HG02798 (cell line): ENCODE measurements at regions not wholly inside any gene's neighbourhood (a gene's known extent, or its start where the extent isn't known, plus 50 kb on each side); places are given as distances from the start of the nearest gene placed in this dataset.

ENCODE experiments used
- ATAC-seq: cut with Tn5 transposase; IDR thresholded peaks from one replicate; pipeline ENCODE4 v1.9.1; 2021; ENCODE audit warnings: mild to moderate bottlenecking; ENCODE audit not compliant: unreplicated experiment, poor library complexity

DNA sequence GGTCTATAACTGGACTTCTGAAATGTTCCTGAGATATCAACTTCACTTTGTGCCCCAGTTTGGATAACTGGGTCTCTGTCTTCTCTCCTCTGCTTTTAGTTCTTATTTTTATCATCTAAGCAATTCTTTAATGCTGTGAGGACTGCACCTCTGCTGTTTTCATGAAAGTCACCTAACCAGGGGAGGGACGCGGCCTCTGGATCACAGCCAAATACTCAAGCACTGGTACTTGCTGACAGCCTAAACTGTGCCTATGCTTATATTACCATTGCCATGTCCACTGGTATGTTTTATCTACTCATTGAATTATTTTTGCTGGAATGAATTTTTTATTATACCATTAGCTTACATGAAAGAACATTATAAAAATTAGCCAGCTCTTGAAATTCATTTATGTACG, 674.0 kb downstream of the DMRTA1 start:
- no peak for ATAC-seq

DNA sequence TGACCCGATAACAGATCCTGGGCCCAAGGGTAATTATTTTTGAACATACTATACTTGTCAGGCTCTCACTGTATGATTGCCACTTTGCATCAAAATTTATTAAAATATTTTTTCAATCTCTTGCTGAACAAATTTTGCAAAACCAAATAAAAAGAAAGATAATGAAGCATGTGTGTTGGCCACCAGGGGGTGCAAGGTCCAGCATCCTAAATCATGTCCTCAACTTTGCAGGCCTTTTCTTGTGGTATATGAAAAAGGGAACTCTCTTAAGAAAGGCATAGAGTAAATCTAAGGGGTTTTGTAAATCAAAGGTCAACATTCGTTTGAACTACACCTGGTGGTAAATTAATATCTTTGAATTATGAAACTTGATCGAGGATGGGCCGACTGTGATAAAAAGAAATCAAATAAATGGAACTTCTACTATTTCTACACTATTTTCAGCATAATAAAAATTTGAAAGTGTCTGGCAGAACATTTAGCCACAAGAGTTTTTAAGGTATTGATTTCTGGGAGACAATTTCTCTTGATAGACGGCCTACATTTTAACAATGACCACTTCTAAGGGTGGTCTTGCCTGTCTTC, 676.5 kb downstream of the DMRTA1 start:
- no peak for ATAC-seq

DNA sequence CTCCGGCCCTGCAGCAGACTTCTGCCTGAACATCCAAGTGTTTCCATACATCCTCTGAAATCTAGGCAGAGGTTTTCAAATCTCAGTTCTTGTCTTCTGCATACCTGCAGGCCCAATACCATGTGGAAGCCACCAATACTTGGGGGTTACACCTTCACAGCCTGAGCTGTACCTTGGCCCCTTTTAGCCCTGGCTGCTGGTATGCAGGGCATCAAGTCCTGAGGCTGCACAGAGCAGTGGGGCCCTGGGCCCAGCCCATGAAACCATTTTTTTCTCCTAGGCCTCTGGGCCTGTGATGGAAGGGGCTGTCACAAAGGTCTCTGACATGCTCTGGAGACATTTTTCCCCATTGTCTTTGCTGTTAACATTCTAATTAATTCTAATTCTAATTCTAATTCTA, 680.6 kb downstream of the ELAVL2 start:
- ATAC-seq = no peak

DNA sequence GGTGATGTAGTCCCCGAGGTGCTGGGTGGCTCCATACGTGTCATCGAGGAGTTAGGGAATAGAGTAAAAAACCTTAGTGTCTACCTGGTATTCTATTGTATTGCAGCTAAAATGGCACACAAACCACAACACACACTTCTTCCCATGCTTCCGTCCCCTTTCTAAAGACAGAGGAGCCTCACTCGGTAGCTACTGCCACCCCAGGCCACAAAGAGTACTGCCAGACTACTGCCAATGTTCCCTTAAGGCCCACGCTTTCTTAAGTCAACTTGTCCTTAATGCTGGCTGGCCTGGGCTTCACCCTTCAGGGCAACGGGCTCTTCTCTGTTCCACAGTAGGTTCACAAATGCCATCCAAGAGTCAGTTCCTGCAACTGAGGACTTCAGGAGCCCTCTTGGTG, 673.0 kb downstream of the ELAVL2 start:
- no peak for ATAC-seq

DNA sequence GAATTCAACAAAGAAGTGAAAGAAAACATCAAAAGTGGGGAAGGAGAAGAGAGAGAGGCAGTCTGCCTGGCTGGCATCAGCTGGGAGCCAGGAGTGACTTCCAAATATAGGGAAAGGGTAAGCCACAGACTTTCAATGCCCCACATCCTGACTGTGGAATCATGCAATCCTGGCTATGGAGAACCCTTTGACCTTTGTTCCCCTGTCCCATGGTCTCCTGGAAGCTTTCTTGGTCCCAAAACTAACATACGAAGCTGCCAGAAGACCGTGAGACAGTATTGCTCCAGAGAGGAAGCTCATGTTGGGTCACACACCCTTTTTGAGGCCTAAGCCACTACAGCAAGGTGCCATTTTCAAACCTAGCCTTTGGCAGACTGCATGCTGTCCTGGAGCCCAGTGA, 665.5 kb downstream of the ELAVL2 start:
- no peak for ATAC-seq

DNA sequence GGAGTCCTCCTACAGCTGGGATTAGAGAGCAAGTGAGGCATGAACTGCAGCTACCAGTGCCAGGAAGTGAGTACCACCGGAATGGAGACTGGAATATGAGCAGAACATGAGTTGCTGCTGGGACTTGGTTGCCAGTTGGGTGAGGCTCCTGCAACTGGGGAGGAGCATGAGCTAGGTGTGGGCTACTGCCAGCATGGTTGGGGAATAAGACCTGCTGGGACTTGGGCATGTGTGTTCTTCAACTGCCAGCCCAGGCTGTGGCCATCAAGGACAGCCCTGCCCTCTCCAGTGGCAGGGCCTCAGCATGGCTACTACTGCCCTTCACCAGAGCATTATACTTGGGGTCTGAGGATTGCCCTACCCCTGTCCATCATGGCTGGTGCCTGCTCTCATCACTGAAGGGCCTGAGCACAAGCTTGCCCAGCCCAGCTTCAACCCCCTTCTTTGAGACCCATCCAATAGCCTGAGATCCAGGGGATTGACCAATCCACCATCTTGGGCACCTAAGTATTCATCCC, 665.0 kb downstream of the ELAVL2 start:
- no peak for ATAC-seq

DNA sequence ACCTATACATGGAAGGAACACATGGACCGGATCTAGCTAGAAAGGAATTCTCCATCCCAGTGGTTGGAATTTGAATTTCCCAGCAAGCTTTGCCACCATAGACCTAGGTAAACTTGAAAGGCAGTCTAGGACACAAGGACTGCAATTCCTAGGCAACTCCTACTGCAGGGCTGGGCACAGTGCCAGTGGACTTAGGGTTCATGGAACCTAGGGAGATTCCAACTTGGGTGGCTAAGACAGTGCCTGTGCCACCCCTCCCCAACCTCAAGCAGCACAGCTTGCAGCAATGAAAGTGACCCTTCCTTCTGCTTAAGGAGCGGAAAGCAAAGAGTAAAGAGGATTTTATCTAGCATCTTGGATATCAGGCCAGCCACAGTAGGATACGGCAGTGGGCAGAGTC, 663.3 kb downstream of the ELAVL2 start:
- ATAC-seq = no peak

DNA sequence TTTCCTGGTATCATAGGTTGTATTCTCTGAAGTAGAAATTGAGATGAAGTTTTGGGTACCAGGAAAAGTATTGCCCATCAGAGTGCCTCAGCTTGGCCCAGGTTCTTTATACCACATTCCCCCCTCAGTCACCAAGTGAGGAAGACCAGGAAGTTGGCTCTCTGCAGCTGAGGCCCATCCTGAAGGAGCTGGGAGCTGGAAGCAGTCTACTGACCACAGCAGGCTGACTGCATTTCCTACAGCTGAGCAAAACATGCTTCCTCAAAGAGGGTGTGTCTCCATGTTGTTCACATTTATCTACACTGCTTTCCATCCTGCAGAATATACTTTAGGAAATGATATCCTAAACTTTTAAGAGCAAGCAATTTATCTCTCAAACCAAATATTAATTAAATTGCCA, 654.6 kb downstream of the ELAVL2 start:
- ATAC-seq = no peak

DNA sequence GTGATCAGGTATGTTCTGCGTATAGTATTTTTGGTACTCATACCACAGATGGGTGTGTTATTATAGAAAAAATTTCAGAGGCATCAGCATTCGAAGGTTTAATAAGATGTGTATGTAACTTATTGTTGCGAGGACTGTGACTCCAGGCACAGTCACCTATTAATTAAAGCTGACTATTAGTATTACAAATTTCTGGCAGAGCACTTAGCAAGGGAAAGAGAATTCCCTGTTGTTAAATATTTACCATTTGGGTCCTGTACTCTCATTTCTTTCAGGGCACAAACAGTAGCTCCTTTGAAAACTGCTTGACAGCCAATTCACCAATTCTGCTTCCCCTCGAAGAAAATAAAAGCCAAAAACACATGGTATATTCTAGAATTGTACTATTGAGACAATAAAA, 653.8 kb downstream of the ELAVL2 start:
- no peak for ATAC-seq

DNA sequence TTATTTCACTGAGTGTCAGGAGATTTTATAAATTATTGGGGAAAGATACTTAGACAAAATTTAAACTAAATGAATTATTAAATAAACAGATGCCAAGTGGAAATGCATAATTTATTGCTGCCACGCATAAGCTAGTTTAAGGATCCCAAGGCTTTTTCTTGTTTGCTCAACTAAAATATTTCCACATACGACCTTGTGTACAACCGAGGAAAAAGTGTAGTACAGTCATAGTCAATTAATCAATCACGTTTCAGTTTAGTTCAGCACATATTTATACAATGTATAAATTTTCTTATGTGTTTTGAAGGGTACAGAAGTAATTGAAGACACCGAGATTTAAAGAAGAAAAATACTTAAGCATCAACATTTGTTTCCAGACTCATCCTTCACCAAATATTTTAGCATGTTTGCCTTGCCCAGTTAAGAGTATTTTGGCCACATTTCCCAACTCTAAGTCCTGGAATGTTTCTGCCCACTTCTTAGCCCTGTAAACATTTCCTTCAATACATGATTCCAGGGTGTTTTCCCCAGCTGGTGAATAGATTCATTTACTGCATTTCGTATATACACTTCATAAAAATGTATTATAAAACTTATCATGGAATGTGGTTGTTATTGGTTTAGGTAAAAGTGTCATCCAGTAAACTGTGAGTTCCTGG, 652.9 kb downstream of the ELAVL2 start:
- ATAC-seq = no peak

DNA sequence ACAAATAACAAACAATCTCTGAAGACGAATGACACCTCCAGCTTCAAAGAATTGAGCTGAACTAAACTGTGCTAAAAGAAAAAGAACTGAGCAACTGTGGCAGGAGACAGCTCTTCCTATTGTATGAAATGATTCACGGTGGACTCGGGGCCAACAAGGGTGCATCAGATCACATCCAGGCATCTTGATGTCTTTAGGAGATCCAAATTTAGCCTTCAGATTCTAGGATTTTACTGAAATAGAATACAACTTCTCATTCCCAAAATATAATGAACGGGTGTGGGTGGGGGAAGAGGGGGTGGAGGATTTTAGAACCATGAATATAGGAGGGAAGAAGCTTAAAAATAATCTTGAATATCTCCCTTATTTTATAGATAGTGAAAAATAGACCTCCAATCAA, 631.8 kb downstream of the ELAVL2 start:
- ATAC-seq = no peak

DNA sequence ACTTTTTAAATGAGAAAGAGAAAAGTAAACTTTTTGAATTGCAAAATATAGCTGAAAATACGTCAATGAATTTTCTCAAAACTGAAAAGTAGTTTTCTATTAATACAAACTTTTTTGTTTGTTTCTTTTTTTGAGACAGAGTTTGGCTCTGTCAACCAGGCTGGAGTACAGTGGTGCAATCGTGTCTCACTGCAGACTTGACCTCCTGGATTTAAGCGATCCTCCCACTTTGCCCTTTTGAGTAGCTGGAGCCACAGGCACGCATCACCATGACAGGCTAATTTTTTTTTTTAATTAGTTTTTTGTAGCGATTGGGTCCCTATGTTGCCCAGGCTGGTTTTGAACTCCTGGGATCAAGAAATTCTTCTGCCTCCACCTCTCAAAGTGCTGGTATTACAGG, 610.4 kb downstream of the ELAVL2 start:
- ATAC-seq = no peak

DNA sequence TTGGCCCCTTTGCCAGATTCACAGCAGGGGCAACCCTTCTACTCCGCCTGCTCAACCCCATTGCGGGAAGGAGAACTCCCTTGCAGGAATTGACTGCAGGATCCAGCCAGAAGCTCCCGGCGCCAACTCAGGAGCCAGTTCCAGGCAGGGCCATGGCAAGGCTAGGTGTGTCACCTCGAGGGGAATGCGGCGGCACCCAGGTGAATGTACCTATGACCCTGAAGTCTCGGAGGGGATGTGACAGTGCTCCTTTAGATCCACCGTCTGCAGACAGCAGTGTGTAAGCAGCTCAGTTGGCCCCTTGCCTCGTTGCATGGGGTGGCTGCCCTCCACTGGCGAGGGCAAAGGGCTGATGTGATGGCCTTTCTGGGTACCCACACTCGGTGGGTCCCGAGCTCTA, 606.6 kb downstream of the ELAVL2 start:
- no peak for ATAC-seq

DNA sequence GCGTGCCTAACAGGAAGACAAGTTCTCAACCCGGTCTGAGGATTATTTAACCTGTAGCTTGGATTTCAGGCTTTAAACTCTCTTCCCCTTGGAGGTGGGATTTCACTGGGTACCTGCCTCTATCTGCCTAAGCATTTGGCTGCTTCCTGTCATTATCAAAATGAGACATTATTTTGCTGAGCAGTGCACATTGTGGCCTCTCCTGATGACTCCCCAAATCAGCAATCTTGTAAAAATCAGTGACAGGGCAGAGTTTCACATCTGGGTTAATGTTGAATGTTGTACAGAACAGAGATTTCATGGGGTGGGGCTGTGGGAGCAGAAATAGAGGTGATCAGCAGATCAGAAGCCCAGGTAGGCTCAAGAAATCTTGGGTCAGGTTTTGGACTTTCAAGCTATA, 605.9 kb downstream of the ELAVL2 start:
- ATAC-seq = no peak

DNA sequence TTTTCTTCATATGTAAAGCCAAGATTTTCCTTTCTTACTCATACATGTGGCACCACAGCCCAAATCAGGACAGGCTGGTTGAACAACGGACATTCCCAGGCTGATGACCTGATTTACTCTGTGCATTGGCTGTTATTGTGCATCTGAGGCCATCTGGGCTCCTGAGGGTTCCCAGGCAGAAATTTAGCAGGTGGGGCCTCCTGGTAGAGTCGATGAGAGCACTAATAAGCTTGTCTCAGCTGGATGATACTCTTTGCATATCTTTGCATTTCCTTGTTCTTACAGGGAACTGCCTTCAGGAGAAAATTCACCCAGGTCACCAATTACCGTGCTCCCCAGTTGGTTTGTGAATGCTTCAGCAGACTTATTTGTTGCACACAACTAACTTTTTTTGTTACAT, 605.1 kb downstream of the ELAVL2 start:
- no peak for ATAC-seq

DNA sequence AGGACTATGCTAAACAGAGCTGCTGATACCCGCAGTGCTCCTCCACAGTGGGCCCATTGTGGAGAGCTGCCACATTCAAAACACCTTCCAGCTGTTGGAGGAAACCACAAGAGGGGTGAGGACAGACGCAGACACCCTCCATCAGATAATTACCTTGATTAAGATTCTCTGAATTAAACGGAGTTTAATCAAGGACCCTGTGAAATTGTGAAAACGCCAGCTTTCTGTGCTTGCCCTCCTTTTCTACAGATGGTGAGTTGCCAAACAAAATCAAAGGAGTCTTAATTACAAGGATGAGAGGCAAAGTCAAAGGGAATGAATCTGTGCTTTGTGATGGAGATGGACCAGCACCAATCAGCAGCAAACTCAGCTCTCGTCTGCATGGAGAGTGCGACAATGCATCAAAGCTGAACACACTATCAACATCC, 596.1 kb downstream of the ELAVL2 start:
- ATAC-seq = no peak

DNA sequence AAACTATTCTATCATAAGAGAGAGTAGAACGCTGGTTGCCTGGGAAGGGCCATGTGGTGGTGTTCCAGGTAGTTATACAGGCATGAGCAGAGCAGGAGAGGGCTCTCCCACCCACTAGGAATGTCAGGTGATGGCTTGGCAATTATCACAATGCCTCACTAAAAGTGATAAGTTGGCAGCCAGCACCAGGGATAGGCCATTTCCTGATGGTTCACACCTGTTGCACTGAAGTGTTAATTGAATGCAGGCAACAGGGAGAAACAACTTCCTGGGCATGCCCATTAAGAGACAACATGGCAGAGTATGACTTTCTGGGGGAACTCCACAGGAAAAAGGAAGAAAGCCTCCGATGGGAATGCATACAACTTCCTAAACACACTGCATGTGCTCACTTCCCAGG, 593.2 kb downstream of the ELAVL2 start:
- no peak for ATAC-seq

DNA sequence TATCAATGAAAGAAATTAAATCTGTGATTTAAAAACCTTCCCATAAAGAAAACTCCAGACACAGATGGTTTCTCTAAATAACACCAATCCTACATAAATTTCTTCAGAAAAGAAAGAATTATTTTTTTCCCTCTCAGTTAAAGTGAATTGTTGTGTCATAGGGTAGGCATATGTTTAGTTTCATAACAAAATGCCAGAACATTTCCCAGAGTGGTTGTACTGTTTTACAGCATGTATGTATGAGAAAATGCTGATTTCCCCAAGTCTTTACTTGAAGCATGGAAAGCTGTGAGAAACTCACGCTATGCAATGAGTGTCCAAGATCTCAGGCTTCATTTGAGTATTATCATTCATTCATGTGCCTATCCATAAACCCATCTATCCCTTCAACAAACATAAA, 582.5 kb downstream of the ELAVL2 start:
- ATAC-seq = no peak

DNA sequence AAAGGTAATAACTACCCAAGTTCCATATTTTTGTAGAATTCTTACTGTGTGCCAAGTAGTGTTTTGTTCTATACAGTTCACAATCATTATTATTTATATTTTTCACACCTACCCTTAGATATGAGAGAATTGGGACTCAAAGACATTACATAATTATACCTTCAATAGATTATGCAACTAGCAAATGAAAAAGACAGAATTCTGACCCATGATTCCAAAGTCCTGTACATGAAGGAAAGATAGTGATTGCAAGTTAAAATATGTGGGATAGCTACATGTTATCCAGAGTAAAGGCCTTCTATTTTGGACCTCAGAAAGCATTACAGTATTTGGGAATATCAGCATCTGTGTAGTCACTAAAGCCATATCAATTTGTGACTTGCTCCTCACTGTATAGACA, 581.0 kb downstream of the ELAVL2 start:
- ATAC-seq = no peak

DNA sequence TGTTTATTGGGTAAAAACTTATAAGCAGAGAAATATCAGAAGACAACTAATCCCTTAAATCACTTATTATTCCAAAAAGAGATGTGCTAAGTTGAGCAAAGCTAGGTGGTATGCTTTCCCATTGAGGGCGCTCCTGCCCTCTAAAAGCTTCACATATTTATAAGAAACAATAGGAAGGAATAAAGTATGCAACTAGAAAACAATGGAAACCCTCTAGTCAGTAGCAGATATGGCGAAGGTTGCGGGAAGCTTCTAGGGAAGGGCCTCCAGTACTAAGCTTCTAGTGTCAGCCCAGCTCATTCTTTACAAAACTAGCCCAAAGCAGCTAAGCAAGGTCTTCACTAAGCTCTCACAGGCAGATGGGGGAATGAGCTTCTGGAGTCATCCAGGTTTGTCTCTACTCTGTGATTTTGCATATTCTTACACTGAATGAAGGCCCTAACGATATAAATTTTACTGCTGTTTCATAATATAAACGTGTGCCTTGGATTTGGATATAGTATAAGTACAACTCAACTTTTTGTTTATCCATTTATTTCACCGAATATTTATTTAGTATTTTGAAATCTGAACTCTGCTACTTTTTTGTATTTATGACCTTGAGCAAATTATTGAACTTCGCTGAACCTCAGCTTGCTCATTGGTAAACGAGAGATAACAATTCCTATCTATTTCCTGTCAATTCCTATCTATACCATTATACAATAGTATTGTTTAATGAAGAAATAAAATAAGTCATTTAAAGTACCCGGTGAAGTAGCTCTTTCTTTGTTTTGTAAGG, 571.4 kb downstream of the ELAVL2 start:
- no peak for ATAC-seq

DNA sequence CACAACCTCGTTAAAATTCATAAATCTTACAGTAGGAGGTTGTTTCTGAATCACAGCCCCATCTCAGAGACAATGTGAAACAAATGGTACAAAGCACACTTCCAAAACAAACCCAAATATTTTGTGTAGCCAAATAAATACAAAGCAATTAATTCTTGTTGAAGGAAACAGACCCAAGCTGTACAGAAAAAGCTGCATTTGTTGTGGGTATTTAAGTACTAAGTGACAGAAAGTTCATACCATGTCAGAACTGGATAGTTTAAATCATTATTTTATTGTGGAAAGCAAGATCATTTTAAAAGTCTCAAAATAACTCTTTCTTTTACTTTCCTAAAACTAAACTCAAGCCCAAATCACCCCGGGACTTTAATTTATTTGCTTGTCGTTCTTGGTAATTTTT, 570.7 kb downstream of the ELAVL2 start:
- no peak for ATAC-seq

DNA sequence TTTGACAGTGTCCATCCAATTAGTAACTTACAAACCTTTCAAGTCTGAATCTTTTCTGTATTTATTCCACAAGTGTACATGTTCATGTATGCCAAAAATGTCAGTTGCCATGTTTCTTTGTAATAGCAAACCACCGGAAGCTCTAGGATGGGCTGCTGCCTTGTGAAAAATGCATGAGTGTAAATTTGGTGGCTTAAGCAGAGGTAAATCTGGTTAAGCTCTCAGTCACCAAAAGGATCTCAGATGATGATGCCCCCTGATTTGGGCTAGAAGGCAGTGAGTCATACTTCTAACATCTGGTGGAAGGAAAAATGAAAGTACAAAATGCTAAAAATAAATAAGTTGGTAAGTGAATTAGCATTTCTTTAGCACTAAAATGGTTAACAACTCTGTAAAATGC, 567.5 kb downstream of the ELAVL2 start:
- ATAC-seq = no peak
